OCI-LY3 (cell line): ENCODE measurements at regions not wholly inside any gene's neighbourhood (a gene's known extent, or its start where the extent isn't known, plus 50 kb on each side); places are given as distances from the start of the nearest gene placed in this dataset.

Experiments
- H2AFZ ChIP-seq: fragments of 200-600, 300-600 bp; shearing (Covaris generic); 2 replicates; pipeline ENCODE4 v1.6.0; 2014; ENCODE audit warnings: antibody characterized with exemption, low read depth, low read length
- H3K27ac ChIP-seq: fragments of 200-600, 300-600 bp; sonication (generic); 2 replicates; pipeline ENCODE4 v1.5.1; 2014; ENCODE audit warnings: mild to moderate bottlenecking, low read length, moderate library complexity, mixed read lengths
- H3K27me3 ChIP-seq: fragments of 200-600, 300-600 bp; sonication (generic); 2 replicates; pipeline ENCODE4 v1.6.1; 2014; ENCODE audit warnings: low read depth, low read length, mixed read lengths
- H3K36me3 ChIP-seq: fragments of 200-600, 300-600 bp; sonication (generic); replicated peaks from 2 replicates; pipeline ENCODE3; 2014; ENCODE audit warnings: low read depth, low read length, mixed read lengths
- H3K4me1 ChIP-seq: fragments of 300-600, 200-600 bp; sonication (generic); 2 replicates; pipeline ENCODE4 v1.6.1; 2014; ENCODE audit warnings: low read length, mixed read lengths
- H3K4me2 ChIP-seq: fragments of 200-600, 300-600 bp; sonication (generic); 2 replicates; pipeline ENCODE4 v1.6.1; 2014; ENCODE audit warnings: low read length, mixed read lengths
- H3K4me3 ChIP-seq: fragments of 300-600, 200-600 bp; sonication (generic); 2 replicates; pipeline ENCODE4 v1.5.1; 2014; ENCODE audit warnings: antibody characterized with exemption, mild to moderate bottlenecking, low read length, moderate library complexity
- H3K79me2 ChIP-seq: fragments of 300-600, 200-600 bp; shearing (Covaris generic); 2 replicates; pipeline ENCODE4 v1.6.1; 2014; ENCODE audit warnings: mild to moderate bottlenecking, low read length, mixed read lengths
- H3K9ac ChIP-seq: fragments of 300-600, 200-600 bp; shearing (Covaris generic); 2 replicates; pipeline ENCODE4 v1.6.0; 2014; ENCODE audit warnings: mild to moderate bottlenecking, low read length, moderate library complexity
- H3K9me3 ChIP-seq: fragments of 200-600, 300-600 bp; shearing (Covaris generic); 2 replicates; pipeline ENCODE4 v1.6.1; 2014; ENCODE audit warnings: low read length, mixed read lengths; ENCODE audit not compliant: insufficient read depth
- H4K20me1 ChIP-seq: fragments of 200-600, 300-600 bp; sonication (generic); 2 replicates; pipeline ENCODE4 v1.6.1; 2016; ENCODE audit warnings: low read length, mixed read lengths; ENCODE audit not compliant: insufficient read depth
- CTCF ChIP-seq: fragments of 200-600, 300-600 bp; sonication (generic); IDR thresholded peaks from 2 replicates; pipeline ENCODE4 v1.5.1; 2014; ENCODE audit warnings: antibody characterized with exemption, low read length, low read depth
- EZH2phosphoT487 ChIP-seq: fragments of 200-600 bp; shearing (Covaris generic); IDR thresholded peaks from 2 replicates; pipeline ENCODE4 v1.6.1; 2018; ENCODE audit warnings: antibody characterized with exemption, mixed run types, low read depth

DNA sequence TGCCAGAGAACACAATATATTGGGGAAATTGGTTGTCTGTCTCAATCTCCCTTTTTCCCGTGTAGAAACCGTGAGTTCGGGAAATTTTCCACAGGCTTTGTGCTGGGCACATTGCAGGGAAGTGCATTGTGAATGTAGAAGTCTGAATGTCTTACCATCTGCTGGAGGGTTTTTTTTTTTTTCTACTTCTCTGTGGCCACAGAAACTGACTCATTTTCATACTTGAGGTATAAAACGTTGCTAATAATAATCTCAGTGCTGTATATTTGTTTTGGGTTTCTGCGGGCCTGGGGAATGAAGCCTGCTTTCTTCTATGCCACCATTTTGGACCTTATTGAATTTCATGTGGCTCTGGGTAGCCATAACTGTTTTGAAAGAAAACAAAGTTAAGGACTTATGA lies 1001.2 kb downstream of the STIM2 start:
- H3K4me3 ChIP-seq, result peak overlapping the region; percentile 72
- H3K27ac ChIP-seq, result no peak overlapping the region; the same call in 1 of the 2 replicates
- H3K4me1 ChIP-seq, result peaks cover 16% of the 10 kb centered on the region
- H3K9ac ChIP-seq, result peak overlapping the region; percentile 55
- TF ChIP-seq EZH2phosphoT487 (no peak), CTCF (no peak)
- no peaks in the 10 kb centered on the region for H3K27me3 ChIP-seq
- H3K4me2 ChIP-seq, result peak overlapping the region; percentile 95
- peak overlapping the region; percentile 62 for H2AFZ ChIP-seq
- no peaks in the 10 kb centered on the region for H3K9me3 ChIP-seq
- no peaks in the 10 kb centered on the region for H3K79me2 ChIP-seq
- H3K36me3 ChIP-seq, result no peaks in the 10 kb centered on the region
- no peaks in the 10 kb centered on the region for H4K20me1 ChIP-seq

- Histone ChIP-seq H2AFZ (no peak overlapping the region), H3K4me3 (no peak overlapping the region), H3K9ac (no peak overlapping the region), H3K27me3 (no peaks in the 10 kb centered on the region), H3K4me1 (no peaks in the 10 kb centered on the region), H4K20me1 (no peaks in the 10 kb centered on the region), H3K9me3 (no peaks in the 10 kb centered on the region), H3K36me3 (no peaks in the 10 kb centered on the region), H3K79me2 (no peaks in the 10 kb centered on the region), H3K27ac (no peak overlapping the region), H3K4me2 (no peak overlapping the region)
- TF ChIP-seq EZH2phosphoT487 (no peak), CTCF (no peak)
These were observed 1013.0 kb downstream of the STIM2 start for GRCh38 chr4:27873596-27873995.

DNA sequence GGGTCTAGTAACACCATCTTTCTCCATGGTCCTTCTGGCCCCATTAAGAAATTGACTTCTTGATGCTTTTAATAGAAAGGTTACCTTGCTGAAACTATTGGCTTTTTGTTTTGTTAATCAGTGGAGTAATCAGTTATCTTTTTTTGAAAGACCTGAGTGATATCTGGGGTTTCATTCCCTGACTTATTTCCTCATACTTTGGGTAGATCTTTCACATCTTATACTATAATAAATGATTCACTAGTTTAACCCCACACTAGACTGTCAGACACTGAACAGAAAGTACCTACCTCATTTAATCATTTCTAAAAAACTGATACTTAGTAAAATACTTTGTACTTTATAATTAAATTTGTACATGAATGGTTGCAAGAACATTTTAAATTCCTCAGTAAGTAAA lies 1021.1 kb downstream of the STIM2 start:
- no peaks in the 10 kb centered on the region for H3K79me2 ChIP-seq
- no peaks in the 10 kb centered on the region for H3K27me3 ChIP-seq
- no peaks in the 10 kb centered on the region for H3K36me3 ChIP-seq
- no peak overlapping the region for H3K4me2 ChIP-seq
- H4K20me1 ChIP-seq, result no peaks in the 10 kb centered on the region
- H3K27ac ChIP-seq, result peak overlapping the region; percentile 27; the same call in 1 of the 2 replicates
- no peak overlapping the region for H2AFZ ChIP-seq
- H3K9ac ChIP-seq, result no peak overlapping the region
- TF ChIP-seq CTCF (no peak), EZH2phosphoT487 (no peak)
- peaks cover 22% of the 10 kb centered on the region for H3K4me1 ChIP-seq
- H3K4me3 ChIP-seq, result no peak overlapping the region
- H3K9me3 ChIP-seq, result no peaks in the 10 kb centered on the region

- Histone ChIP-seq H3K27ac (no peak overlapping the region), H3K27me3 (no peaks in the 10 kb centered on the region), H3K79me2 (no peaks in the 10 kb centered on the region), H4K20me1 (no peaks in the 10 kb centered on the region), H3K9ac (no peak overlapping the region), H3K36me3 (no peaks in the 10 kb centered on the region), H3K4me1 (peaks cover 30% of the 10 kb centered on the region), H3K9me3 (no peaks in the 10 kb centered on the region), H2AFZ (no peak overlapping the region), H3K4me3 (no peak overlapping the region), H3K4me2 (no peak overlapping the region)
- TF ChIP-seq EZH2phosphoT487 (no peak), CTCF (no peak)
These were observed 1025.5 kb downstream of the STIM2 start for GRCh38 chr4:27886120-27886519.
